ENCODE measurements at regions not wholly inside any gene's neighbourhood (a gene's known extent, or its start where the extent isn't known, plus 50 kb on each side); places are given as distances from the start of the nearest gene placed in this dataset.

- H3K4me1 ChIP-seq (ENCODE audit: control insufficient read depth, insufficient read depth, low read length), result no peaks in the 10 kb centered on the region
- CTCF ChIA-PET, result interaction anchor here (0.7 to 3.0 kb wide), 2 partner anchors 102 to 107 kb away, joined by 3 to 8 read pairs; no protein-coding TSS in a partner anchor
- TF ChIP-seq ZNF157 (tag by site-specific recombination; IDR thresholded peaks at IDR 0.05) (no peak), MZF1 (tag by site-specific recombination; IDR thresholded peaks at IDR 0.05; ENCODE audit: borderline replicate concordance) (no peak), ZBTB8A (tag by site-specific recombination; IDR thresholded peaks at IDR 0.05) (no peak), ZBTB6 (tag by site-specific recombination; IDR thresholded peaks at IDR 0.05) (no peak), ZNF391 (tag by site-specific recombination; IDR thresholded peaks at IDR 0.05; ENCODE audit: borderline replicate concordance, low read depth) (no peak), CTCF (tag by site-specific recombination; IDR thresholded peaks at IDR 0.05) (no peak), TSHZ1 (tag by site-specific recombination; IDR thresholded peaks at IDR 0.05; ENCODE audit: borderline replicate concordance) (no peak)
- no peaks in the 10 kb centered on the region for H3K36me3 ChIP-seq (ENCODE audit: control insufficient read depth in 2 of 2, insufficient read depth in 1 of 2, low read length in 2 of 2)
- H3K27ac ChIP-seq (ENCODE audit: extremely low read depth, low read depth, low read length), result no peak overlapping the region
- H3K4me3 ChIP-seq (ENCODE audit: low read depth, low read length), result no peak overlapping the region
- H3K9me3 ChIP-seq (ENCODE audit: control insufficient read depth, insufficient read depth, low read depth, low read length), result no peaks in the 10 kb centered on the region
- POLR2A ChIA-PET, result no interaction called here
These were observed 190.7 kb downstream of the SNX19 start for GRCh38 chr11:130725421-130726233.

GRCh38 chr11:130726234-130727037 lies 189.8 kb downstream of the SNX19 start:
- H3K27ac ChIP-seq (ENCODE audit: extremely low read depth, low read depth, low read length), result no peak overlapping the region
- no peak overlapping the region for H3K4me3 ChIP-seq (ENCODE audit: low read depth, low read length)
- no peaks in the 10 kb centered on the region for H3K4me1 ChIP-seq (ENCODE audit: control insufficient read depth, insufficient read depth, low read length)
- no peak for TF ChIP-seq ZNF274 (IDR thresholded peaks at IDR 0.05; ENCODE audit: low read length)
- no peak for TF ChIP-seq ZNF274 (tag by site-specific recombination; IDR thresholded peaks at IDR 0.05; ENCODE audit: borderline replicate concordance)
- no peak for TF ChIP-seq IKZF3 (tag by site-specific recombination; IDR thresholded peaks at IDR 0.05)
- H3K36me3 ChIP-seq (ENCODE audit: control insufficient read depth in 2 of 2, insufficient read depth in 1 of 2, low read length in 2 of 2), result no peaks in the 10 kb centered on the region
- ChIA-PET POLR2A (no interaction called here), CTCF (interaction anchor here (0.7 to 3.0 kb wide), 2 partner anchors 101 to 240 kb away, joined by 3 to 8 read pairs; no protein-coding TSS in a partner anchor)
- H3K9me3 ChIP-seq (ENCODE audit: control insufficient read depth, insufficient read depth, low read depth, low read length), result no peaks in the 10 kb centered on the region
